ENCODE measurements at regions not wholly inside any gene's neighbourhood (a gene's known extent, or its start where the extent isn't known, plus 50 kb on each side); places are given as distances from the start of the nearest gene placed in this dataset.
"Not testable (repeated sequence)": the region's sequence is repeated elsewhere in the genome, so short reads cannot be mapped to it uniquely, and the experiment has no call there.

GRCh38 chr15:44873103-44873502, 83.4 kb upstream of the TERB2 start:
- Histone ChIP-seq H3K27me3 (ENCODE audit: low read depth) (no peaks in the 10 kb centered on the region), H3K9me3 (replicated peaks) (peaks cover 60% of the 10 kb centered on the region), H3K36me3 (no peaks in the 10 kb centered on the region), H3K27ac (replicated peaks) (no peak overlapping the region), H3K4me1 (no peaks in the 10 kb centered on the region), H3K4me3 (no peak overlapping the region)
- intact Hi-C loops (cut with micrococcal nuclease), result no loop called here
- DNase-seq, result no peak
- TF ChIP-seq CTCF (IDR thresholded peaks at IDR 0.05; ENCODE audit: borderline replicate concordance), result no peak

GRCh38 chr15:44879066-44879465, 77.4 kb upstream of the TERB2 start:
- H3K4me1 ChIP-seq, result no peaks in the 10 kb centered on the region
- H3K27me3 ChIP-seq (ENCODE audit: low read depth), result peaks cover 4% of the 10 kb centered on the region
- no peak overlapping the region for H3K4me3 ChIP-seq
- DNase-seq, result no peak
- peaks cover 49% of the 10 kb centered on the region for H3K9me3 ChIP-seq (replicated peaks)
- no peak overlapping the region for H3K27ac ChIP-seq (replicated peaks)
- TF ChIP-seq CTCF (IDR thresholded peaks at IDR 0.05; ENCODE audit: borderline replicate concordance), result no peak
- intact Hi-C loops (cut with micrococcal nuclease), result no loop called here
- H3K36me3 ChIP-seq, result no peaks in the 10 kb centered on the region

- Histone ChIP-seq H3K4me3 (no peak overlapping the region), H3K36me3 (no peaks in the 10 kb centered on the region), H3K4me1 (no peaks in the 10 kb centered on the region), H3K27me3 (ENCODE audit: low read depth) (peaks cover 4% of the 10 kb centered on the region), H3K27ac (replicated peaks) (no peak overlapping the region), H3K9me3 (replicated peaks) (peaks cover 14% of the 10 kb centered on the region)
- intact Hi-C loops (cut with micrococcal nuclease), result no loop called here
- no peak for TF ChIP-seq CTCF (IDR thresholded peaks at IDR 0.05; ENCODE audit: borderline replicate concordance)
- no peak for DNase-seq
These were observed 74.0 kb upstream of the TERB2 start for GRCh38 chr15:44882499-44882968.

GRCh38 chr15:44883199-44883877, 73.1 kb upstream of the TERB2 start:
- DNase-seq, result no peak
- intact Hi-C loops (cut with micrococcal nuclease), result no loop called here
- no peak for TF ChIP-seq CTCF (IDR thresholded peaks at IDR 0.05; ENCODE audit: borderline replicate concordance)
- H3K4me1 ChIP-seq, result no peaks in the 10 kb centered on the region
- H3K9me3 ChIP-seq (replicated peaks), result peaks cover 6% of the 10 kb centered on the region
- H3K27me3 ChIP-seq (ENCODE audit: low read depth), result peaks cover 4% of the 10 kb centered on the region
- no peak overlapping the region for H3K27ac ChIP-seq (replicated peaks)
- H3K4me3 ChIP-seq, result no peak overlapping the region
- H3K36me3 ChIP-seq, result no peaks in the 10 kb centered on the region

GRCh38 chr15:44898890-44899651, 57.4 kb upstream of the TERB2 start:
- H3K9me3 ChIP-seq (replicated peaks); H3K36me3 ChIP-seq; H3K4me1 ChIP-seq; H3K4me3 ChIP-seq; H3K27ac ChIP-seq (replicated peaks); DNase-seq; intact Hi-C loops (cut with micrococcal nuclease): not testable (repeated sequence)
- H3K27me3 ChIP-seq (ENCODE audit: low read depth), result peaks cover 20% of the 10 kb centered on the region

GRCh38 chr15:44899775-44900174, 56.7 kb upstream of the TERB2 start:
- H3K4me3 ChIP-seq; intact Hi-C loops (cut with micrococcal nuclease); H3K27ac ChIP-seq (replicated peaks); H3K36me3 ChIP-seq; DNase-seq; H3K9me3 ChIP-seq (replicated peaks); H3K4me1 ChIP-seq: not testable (repeated sequence)
- peaks cover 20% of the 10 kb centered on the region for H3K27me3 ChIP-seq (ENCODE audit: low read depth)

GRCh38 chr15:44900796-44901195, 55.7 kb upstream of the TERB2 start:
- H3K36me3 ChIP-seq; H3K27ac ChIP-seq (replicated peaks); DNase-seq; H3K4me3 ChIP-seq; H3K4me1 ChIP-seq; H3K9me3 ChIP-seq (replicated peaks); intact Hi-C loops (cut with micrococcal nuclease): not testable (repeated sequence)
- peaks cover 17% of the 10 kb centered on the region for H3K27me3 ChIP-seq (ENCODE audit: low read depth)

- H3K36me3 ChIP-seq; H3K27ac ChIP-seq (replicated peaks); H3K9me3 ChIP-seq (replicated peaks); H3K4me1 ChIP-seq; DNase-seq; intact Hi-C loops (cut with micrococcal nuclease); H3K4me3 ChIP-seq; H3K27me3 ChIP-seq (ENCODE audit: low read depth): not testable (repeated sequence)
These were observed 53.2 kb upstream of the TERB2 start for GRCh38 chr15:44903281-44903680.

- H3K36me3 ChIP-seq; H3K27me3 ChIP-seq (ENCODE audit: low read depth); H3K9me3 ChIP-seq (replicated peaks); H3K4me3 ChIP-seq; DNase-seq; intact Hi-C loops (cut with micrococcal nuclease); H3K4me1 ChIP-seq; H3K27ac ChIP-seq (replicated peaks): not testable (repeated sequence)
These were observed 51.7 kb upstream of the TERB2 start for GRCh38 chr15:44904651-44905340.
